ENCODE measurements at regions not wholly inside any gene's neighbourhood (a gene's known extent, or its start where the extent isn't known, plus 50 kb on each side); places are given as distances from the start of the nearest gene placed in this dataset.

- Histone ChIP-seq H2AFZ (ENCODE audit: low read depth, low read length) (no peak overlapping the region), H3K36me3 (ENCODE audit: control insufficient read depth in 2 of 2, extremely low read depth in 1 of 2, insufficient read depth in 2 of 2, low read length in 2 of 2) (no peaks in the 10 kb centered on the region), H3K9ac (replicated peaks; ENCODE audit: extremely low read depth, insufficient read depth, low read length) (no peak overlapping the region), H4K20me1 (replicated peaks; ENCODE audit: control insufficient read depth, extremely low read depth, insufficient read depth, low read length) (no peaks in the 10 kb centered on the region), H3K4me2 (ENCODE audit: insufficient read depth, low read length) (no peak overlapping the region), H3K4me3 (replicated peaks in 1 of 3; ENCODE audit: insufficient read depth in 1 of 3, low read depth in 1 of 3, low read length in 3 of 3) (no peak overlapping the region), H3K79me2 (ENCODE audit: control insufficient read depth, insufficient read depth, low read length) (no peaks in the 10 kb centered on the region), H3K9me3 (replicated peaks; ENCODE audit: control insufficient read depth, insufficient read depth, low read length) (no peaks in the 10 kb centered on the region), H3K27me3 (ENCODE audit: control insufficient read depth in 2 of 2, insufficient read depth in 2 of 2, low read length in 2 of 2) (no peaks in the 10 kb centered on the region), H3K9me1 (replicated peaks; ENCODE audit: control insufficient read depth, extremely low read depth, insufficient read depth, low read length) (no peaks in the 10 kb centered on the region), H3K4me1 (ENCODE audit: control insufficient read depth, extremely low read depth, insufficient read depth, low read length) (no peaks in the 10 kb centered on the region), H3K27ac (ENCODE audit: insufficient read depth, low read depth, low read length) (no peak overlapping the region)
- ChIA-PET CTCF (no interaction called here), POLR2A (no interaction called here)
- dilution Hi-C loops (cut with MboI; ENCODE audit: extremely low pct_ligation_motif_present, low sequenced_read_pairs): no loop called here
- FAIRE-seq: no peak
- TF ChIP-seq MYC (IDR thresholded peaks at IDR 0.05; ENCODE audit: low read depth, low read length) (no peak), POLR2AphosphoS5 (IDR thresholded peaks at IDR 0.05; ENCODE audit: insufficient read depth, low read depth, low read length) (no peak), FOS (IDR thresholded peaks at IDR 0.05; ENCODE audit: borderline replicate concordance, insufficient read depth, low read length) (no peak), GATA2 (IDR thresholded peaks at IDR 0.05; ENCODE audit: insufficient read depth, insufficient read length, low read depth, low read length) (no peak), EZH2 (IDR thresholded peaks at IDR 0.05; ENCODE audit: borderline replicate concordance, low read depth, low read length, severe bottlenecking) (no peak), CTCF (IDR thresholded peaks at IDR 0.05; ENCODE audit: extremely low read depth in 1 of 2, insufficient read depth in 1 of 2, low read depth in 1 of 2, low read length in 2 of 2) (no peak), JUN (IDR thresholded peaks at IDR 0.05; ENCODE audit: borderline replicate concordance, insufficient read depth, insufficient read length, low read depth) (no peak), POLR2A (IDR thresholded peaks at IDR 0.05; ENCODE audit: low read depth, low read length) (no peak)
- TF ChIP-seq, protein P1, sequence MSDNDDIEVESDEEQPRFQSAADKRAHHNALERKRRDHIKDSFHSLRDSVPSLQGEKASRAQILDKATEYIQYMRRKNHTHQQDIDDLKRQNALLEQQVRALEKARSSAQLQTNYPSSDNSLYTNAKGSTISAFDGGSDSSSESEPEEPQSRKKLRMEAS (IDR thresholded peaks at IDR 0.05; ENCODE audit: insufficient read depth, insufficient read length): no peak
- no peak for DNase-seq (ENCODE audit: low read depth, low spot score)
- intact Hi-C loops (cut with micrococcal nuclease): no loop called here
- BruUV-seq (replicated peaks): no TSS peak
Measured at GRCh38 chr17:71063127-71063526, 893.8 kb downstream of the KCNJ2 start.

Measured in endothelial cell of umbilical vein (primary cell).